Brain microvascular endothelial cell (primary cell): ENCODE measurements at regions not wholly inside any gene's neighbourhood (a gene's known extent, or its start where the extent isn't known, plus 50 kb on each side); places are given as distances from the start of the nearest gene placed in this dataset.

ENCODE experiments used
- DNase-seq: peaks from one replicate; pipeline ENCODE4 v3.0.0-alpha.2; 2020
- H3K27ac ChIP-seq: fragments of 250-450 bp; sonication (Bioruptor Pico); 2 replicates; pipeline ENCODE4 v1.5.1; 2020; ENCODE audit warnings: mild to moderate bottlenecking, moderate library complexity
- H3K27me3 ChIP-seq: fragments of 250-450 bp; sonication (Bioruptor Pico); replicated peaks from 2 replicates; pipeline ENCODE4 v1.5.1; 2020; ENCODE audit warnings: mild to moderate bottlenecking
- H3K36me3 ChIP-seq: fragments of 250-450 bp; sonication (Bioruptor Pico); replicated peaks from 2 replicates; pipeline ENCODE4 v1.5.1; 2020; ENCODE audit warnings: mild to moderate bottlenecking
- H3K4me3 ChIP-seq: 2 replicates; pipeline ENCODE4 v1.5.1; 2011; ENCODE audit warnings: low read depth, mild to moderate bottlenecking, control low read depth, low read length, moderate library complexity
- in situ Hi-C: cut with HindIII; loops from 2 replicates; pipeline ENCODE4 v1.10.0; 2017; ENCODE audit warnings: low sequenced_read_pairs, low pct_ligation_motif_present
- TF ChIP-seq, protein P1 (sequence below): IDR thresholded peaks from 2 replicates; pipeline ENCODE4 v1.5.1; 2011; ENCODE audit warnings: low read depth, mild to moderate bottlenecking, moderate library complexity, low read length, control low read depth, inconsistent platforms; ENCODE audit errors: missing control alignments

DNA sequence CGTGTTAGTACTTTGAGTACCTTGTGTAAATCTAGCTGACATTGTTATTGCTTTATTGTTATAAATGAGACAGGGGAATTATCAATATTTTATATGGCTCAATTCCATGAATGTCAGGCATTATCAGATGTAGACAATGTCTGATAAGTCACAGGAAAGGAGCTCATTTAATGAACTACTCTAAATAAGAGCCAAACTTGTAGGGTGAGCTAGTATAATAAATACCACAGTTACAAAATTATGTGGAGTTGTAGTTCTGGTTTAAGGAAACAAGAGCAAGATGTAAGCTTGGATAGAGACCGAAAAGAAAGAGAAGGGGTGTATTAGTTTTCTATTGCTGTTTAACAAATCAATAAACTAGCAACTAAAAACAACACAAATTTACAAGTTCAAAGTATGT, 891.8 kb upstream of the SLITRK1 start:
- H3K27ac ChIP-seq = no peak overlapping the region
- H3K36me3 ChIP-seq = no peaks in the 10 kb centered on the region
- H3K27me3 ChIP-seq = no peaks in the 10 kb centered on the region
- in situ Hi-C loops = no loop called here
- TF ChIP-seq, protein P1, sequence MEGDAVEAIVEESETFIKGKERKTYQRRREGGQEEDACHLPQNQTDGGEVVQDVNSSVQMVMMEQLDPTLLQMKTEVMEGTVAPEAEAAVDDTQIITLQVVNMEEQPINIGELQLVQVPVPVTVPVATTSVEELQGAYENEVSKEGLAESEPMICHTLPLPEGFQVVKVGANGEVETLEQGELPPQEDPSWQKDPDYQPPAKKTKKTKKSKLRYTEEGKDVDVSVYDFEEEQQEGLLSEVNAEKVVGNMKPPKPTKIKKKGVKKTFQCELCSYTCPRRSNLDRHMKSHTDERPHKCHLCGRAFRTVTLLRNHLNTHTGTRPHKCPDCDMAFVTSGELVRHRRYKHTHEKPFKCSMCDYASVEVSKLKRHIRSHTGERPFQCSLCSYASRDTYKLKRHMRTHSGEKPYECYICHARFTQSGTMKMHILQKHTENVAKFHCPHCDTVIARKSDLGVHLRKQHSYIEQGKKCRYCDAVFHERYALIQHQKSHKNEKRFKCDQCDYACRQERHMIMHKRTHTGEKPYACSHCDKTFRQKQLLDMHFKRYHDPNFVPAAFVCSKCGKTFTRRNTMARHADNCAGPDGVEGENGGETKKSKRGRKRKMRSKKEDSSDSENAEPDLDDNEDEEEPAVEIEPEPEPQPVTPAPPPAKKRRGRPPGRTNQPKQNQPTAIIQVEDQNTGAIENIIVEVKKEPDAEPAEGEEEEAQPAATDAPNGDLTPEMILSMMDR = no peak
- DNase-seq = no peak
- H3K4me3 ChIP-seq = no peak overlapping the region

DNA sequence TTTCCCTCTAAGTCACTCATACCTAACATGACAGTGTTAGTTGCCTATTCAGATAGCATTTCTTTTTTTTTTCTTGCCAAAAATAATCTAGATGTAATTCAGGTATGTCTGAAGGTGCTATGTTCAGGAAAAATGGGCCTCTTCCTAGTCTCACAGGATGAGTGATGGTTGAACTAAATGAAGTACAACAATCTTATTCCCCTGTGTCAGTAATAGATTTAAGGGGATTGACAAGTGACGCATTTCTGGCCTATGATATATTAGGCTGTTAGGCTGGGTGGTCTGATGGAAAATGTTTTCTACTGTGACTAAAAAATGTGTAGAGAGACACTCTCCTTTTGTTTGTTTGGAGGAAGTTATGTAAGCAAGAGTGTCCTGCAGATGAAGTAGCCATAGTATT, 878.7 kb upstream of the SLITRK1 start:
- TF ChIP-seq, protein P1 = no peak
- Histone ChIP-seq H3K36me3 (no peaks in the 10 kb centered on the region), H3K27ac (no peak overlapping the region), H3K4me3 (no peak overlapping the region), H3K27me3 (no peaks in the 10 kb centered on the region)
- DNase-seq = no peak
- in situ Hi-C loops = no loop called here

DNA sequence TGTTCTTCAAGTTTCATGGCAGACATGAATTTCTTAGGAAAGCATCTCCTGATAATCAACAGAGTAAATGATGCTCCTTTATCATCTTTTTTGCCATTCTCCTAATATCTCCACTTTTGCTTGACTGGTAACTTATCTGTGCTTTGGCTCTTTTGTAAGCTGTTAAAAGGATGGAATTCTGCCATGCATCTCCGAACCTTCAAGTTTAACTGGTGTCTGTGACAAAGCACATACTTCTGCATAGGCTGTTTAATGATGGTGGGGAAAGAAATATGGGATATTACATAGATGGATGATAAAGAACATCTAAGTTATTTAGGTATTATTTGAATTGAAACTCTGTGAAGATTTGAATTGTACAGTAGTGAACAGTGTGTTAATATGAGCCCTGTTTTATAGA, 866.9 kb upstream of the SLITRK1 start:
- TF ChIP-seq, protein P1 = no peak
- no peaks in the 10 kb centered on the region for H3K27me3 ChIP-seq
- no peak overlapping the region for H3K4me3 ChIP-seq
- H3K27ac ChIP-seq = no peak overlapping the region
- H3K36me3 ChIP-seq = no peaks in the 10 kb centered on the region
- in situ Hi-C loops = no loop called here
- no peak for DNase-seq

DNA sequence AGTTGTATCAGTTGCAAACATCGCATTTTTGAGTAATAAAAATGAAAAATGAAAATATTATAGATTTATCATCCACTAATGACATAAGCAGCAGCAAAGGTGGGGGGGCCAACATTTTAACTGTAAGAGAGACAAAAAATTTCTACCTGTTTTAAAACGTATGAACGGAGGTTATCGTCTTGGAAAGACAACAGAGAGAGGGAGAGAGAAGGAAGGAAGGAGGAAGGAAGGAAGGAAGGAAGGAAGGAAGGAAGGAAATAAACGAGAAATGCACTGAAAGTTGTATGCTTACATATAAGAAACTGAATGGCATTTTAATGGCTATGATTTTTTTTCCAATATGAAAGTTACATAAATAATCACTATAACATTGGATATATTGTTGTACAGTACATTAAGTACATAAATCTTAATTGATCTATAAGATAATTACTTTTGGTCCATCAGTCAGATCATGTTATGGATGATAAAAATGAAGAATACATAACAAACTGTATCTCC, 862.8 kb upstream of the SLITRK1 start:
- no peak for DNase-seq
- in situ Hi-C loops = no loop called here
- Histone ChIP-seq H3K4me3 (no peak overlapping the region), H3K36me3 (no peaks in the 10 kb centered on the region), H3K27ac (no peak overlapping the region), H3K27me3 (no peaks in the 10 kb centered on the region)
- TF ChIP-seq, protein P1 = no peak

DNA sequence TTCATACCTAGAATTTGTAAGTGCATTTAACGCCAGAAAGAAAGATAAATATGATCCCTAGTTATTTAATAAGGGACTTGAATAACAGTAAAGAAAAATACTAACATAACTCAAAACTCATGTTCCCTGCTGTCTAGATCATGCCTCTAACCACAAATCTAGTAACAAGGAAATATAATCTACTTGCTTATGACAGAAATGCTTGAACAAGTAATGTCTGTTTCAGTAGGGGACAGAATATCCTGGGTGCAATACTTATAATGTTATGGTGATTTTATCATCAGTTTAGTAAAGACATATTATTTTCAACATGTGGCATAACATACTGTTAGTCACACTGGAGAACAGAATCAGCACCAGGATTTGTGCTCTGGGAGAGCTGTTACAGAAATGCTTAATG, 861.9 kb upstream of the SLITRK1 start:
- Histone ChIP-seq H3K36me3 (no peaks in the 10 kb centered on the region), H3K27me3 (no peaks in the 10 kb centered on the region), H3K4me3 (no peak overlapping the region), H3K27ac (no peak overlapping the region)
- in situ Hi-C loops = no loop called here
- no peak for DNase-seq
- TF ChIP-seq, protein P1 = no peak

DNA sequence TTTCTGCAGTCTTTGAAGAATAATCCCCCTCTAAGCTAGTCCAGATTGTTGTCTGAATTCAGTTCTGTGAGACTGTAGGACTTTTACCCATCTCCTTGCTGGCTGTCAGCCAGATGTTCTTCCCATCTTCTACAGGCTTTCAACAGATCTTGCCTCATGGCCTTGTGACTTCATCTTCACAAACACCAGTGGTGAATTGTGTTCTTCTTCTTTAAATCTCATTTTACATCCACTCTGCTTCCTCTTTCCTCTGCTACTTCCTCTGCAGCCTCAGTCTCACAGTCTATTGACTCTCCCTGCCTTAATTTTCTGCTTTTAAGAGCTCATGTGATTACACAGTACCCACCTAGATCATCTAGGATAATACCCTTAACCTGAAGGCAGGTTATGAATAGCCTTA, 859.0 kb upstream of the SLITRK1 start:
- H3K27me3 ChIP-seq = no peaks in the 10 kb centered on the region
- in situ Hi-C loops = no loop called here
- H3K27ac ChIP-seq = no peak overlapping the region
- TF ChIP-seq, protein P1 = no peak
- no peak overlapping the region for H3K4me3 ChIP-seq
- H3K36me3 ChIP-seq = no peaks in the 10 kb centered on the region
- DNase-seq = no peak
